VCaP (cell line): ENCODE measurements at regions not wholly inside any gene's neighbourhood (a gene's known extent, or its start where the extent isn't known, plus 50 kb on each side); places are given as distances from the start of the nearest gene placed in this dataset.
"Not testable (repeated sequence)": the region's sequence is repeated elsewhere in the genome, so short reads cannot be mapped to it uniquely, and the experiment has no call there.

Source experiments
- H3K27ac ChIP-seq: fragments of 450-650 bp; 2 replicates; pipeline ENCODE4 v1.5.1; 2017
- TF ChIP-seq, protein P1 (sequence below): fragments of 450-650 bp; conservative IDR thresholded peaks from 2 replicates; pipeline ENCODE4 v1.5.1; 2017; ENCODE audit warnings: mild to moderate bottlenecking, moderate library complexity

DNA sequence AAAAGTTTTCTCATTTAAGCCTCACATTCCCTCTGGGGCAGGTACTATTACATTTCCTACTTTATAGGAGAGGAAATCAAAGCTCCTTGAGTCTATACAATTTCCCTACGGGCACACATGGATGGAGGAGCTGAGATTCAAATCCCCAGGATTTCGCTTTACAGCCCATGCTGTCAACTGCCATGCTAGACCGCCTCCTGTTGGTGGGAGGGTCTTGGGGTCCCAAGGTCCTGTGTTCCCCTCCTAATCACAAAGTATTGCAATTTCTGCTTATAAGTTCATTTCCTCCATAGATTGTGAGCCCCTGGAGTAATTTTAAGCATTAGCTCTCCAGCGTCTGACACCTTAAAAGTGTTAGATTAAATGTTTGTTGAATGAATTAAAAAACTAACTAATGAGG lies 95.9 kb upstream of the SMARCA2 start:
- H3K27ac ChIP-seq: no peak overlapping the region
- TF ChIP-seq, protein P1, sequence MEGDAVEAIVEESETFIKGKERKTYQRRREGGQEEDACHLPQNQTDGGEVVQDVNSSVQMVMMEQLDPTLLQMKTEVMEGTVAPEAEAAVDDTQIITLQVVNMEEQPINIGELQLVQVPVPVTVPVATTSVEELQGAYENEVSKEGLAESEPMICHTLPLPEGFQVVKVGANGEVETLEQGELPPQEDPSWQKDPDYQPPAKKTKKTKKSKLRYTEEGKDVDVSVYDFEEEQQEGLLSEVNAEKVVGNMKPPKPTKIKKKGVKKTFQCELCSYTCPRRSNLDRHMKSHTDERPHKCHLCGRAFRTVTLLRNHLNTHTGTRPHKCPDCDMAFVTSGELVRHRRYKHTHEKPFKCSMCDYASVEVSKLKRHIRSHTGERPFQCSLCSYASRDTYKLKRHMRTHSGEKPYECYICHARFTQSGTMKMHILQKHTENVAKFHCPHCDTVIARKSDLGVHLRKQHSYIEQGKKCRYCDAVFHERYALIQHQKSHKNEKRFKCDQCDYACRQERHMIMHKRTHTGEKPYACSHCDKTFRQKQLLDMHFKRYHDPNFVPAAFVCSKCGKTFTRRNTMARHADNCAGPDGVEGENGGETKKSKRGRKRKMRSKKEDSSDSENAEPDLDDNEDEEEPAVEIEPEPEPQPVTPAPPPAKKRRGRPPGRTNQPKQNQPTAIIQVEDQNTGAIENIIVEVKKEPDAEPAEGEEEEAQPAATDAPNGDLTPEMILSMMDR: no peak

GRCh38 chr9:1920386-1920785 lies 94.8 kb upstream of the SMARCA2 start:
- no peak overlapping the region for H3K27ac ChIP-seq
- TF ChIP-seq, protein P1: no peak

DNA sequence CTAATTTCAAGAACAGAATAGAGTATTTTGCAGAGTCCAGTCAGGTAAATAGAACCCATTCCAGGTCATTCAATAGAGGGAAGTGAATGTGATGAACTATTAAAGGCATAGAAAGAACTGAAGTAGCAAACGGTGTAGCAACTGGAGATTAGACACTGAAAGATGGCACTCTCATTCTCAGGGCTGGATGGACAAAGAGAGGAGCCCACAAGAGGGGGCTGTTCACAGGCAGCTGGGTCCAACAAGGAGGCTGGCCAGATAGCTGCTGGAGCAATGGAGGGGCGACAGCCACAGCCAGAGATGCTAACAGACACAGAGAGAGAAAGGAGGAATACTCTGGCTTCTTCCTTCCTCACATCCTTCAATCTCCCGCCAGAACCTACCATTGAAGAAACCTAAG lies 93.1 kb upstream of the SMARCA2 start:
- no peak overlapping the region for H3K27ac ChIP-seq
- TF ChIP-seq, protein P1: no peak

GRCh38 chr9:1927546-1927945 lies 87.6 kb upstream of the SMARCA2 start:
- TF ChIP-seq, protein P1: no peak
- H3K27ac ChIP-seq: no peak overlapping the region

DNA sequence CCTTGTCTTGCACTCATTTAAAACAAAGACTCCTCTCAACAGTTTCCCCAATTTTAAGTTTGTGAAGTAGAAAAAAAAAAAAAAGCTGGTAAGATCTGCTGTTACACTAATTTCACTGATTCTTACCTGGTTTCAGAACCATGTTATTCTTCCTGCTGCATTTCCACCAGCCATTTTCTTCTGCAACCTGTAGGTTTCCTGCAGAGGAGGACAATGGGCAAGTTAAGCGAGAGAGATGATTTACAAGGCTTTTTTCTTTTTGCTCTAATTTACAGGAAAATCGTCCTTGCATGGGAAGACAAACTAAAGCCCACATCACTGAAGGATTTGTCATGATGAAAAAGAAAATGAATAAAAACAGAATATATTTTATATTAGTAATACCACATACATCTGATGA lies 86.0 kb upstream of the SMARCA2 start:
- no peak overlapping the region for H3K27ac ChIP-seq
- TF ChIP-seq, protein P1: no peak

DNA sequence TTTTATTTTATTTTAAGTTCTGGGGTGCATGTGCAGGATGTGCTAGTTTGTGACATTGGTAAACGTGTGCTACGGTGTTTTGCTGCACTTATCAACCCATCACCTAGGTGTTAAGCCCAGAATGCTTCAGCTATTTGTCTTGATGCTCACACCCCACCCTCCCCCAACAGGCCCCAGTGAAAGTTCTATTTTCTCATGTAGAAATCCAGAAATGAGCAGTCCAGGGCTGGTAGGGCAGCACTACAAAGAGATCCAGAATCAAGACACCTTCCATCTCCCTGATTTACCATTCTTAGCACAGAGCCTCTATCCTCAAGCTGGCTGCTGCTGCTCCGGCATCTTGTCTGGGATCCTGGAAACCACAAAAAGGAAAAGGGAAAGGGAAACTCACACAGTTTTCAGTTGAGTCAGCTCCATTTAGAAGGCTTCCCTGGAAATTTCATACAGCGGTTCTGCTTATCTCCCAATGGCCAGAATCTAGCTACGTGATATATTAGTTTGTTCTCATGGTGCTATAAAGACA lies 85.4 kb upstream of the SMARCA2 start:
- TF ChIP-seq, protein P1: no peak
- no peak overlapping the region for H3K27ac ChIP-seq

GRCh38 chr9:1930245-1930736 lies 84.9 kb upstream of the SMARCA2 start:
- H3K27ac ChIP-seq: not testable (repeated sequence)

DNA sequence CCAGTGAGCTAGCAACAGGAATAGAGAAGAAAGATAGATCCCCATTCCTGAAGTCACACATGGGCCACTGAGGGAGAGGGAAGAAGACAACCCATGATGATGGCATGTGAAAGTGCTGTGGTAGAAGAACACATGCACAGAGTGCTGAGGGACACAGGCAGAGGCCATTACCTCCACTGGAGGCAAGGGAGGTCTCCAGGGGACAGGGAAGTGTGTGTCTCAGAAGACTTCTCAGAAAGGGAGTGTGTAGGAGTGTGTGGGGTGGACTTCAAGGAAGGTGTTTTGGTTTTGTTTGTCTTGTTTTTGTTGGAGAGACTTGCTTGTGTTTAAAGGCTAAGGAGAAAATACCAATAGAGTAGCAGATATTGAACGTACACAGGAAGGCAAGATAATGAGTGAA lies 77.0 kb upstream of the SMARCA2 start:
- H3K27ac ChIP-seq: no peak overlapping the region
- TF ChIP-seq, protein P1: no peak
